NCI-H2081 (cell line): ENCODE measurements at regions not wholly inside any gene's neighbourhood (a gene's known extent, or its start where the extent isn't known, plus 50 kb on each side); places are given as distances from the start of the nearest gene placed in this dataset.
"Not testable (repeated sequence)": the region's sequence is repeated elsewhere in the genome, so short reads cannot be mapped to it uniquely, and the experiment has no call there.

ENCODE experiments used
- DNase-seq, 2 experiments: peaks; one replicate each; lab custom pipeline; 2025; lab: John Stamatoyannopoulos, UW

DNA sequence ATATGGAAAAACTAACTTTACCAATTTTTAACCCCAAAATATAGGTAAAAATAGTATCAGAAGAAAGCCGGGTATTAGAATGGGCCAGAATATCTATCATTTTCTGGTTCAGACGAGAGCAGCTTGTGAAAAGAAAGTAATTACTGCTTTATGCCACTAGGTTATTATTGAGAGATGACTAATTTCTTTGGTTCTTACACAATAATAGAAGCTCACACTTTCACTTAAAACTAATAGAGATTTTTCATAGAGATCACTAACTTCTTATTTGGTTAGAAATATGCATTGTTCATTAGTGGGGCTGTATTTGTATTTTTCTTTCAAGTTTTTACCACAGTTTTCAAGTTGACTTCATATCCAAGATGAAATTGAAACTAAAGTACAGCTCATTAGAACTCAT, 1241.2 kb upstream of the FLRT2 start:
- no peak for DNase-seq

DNA sequence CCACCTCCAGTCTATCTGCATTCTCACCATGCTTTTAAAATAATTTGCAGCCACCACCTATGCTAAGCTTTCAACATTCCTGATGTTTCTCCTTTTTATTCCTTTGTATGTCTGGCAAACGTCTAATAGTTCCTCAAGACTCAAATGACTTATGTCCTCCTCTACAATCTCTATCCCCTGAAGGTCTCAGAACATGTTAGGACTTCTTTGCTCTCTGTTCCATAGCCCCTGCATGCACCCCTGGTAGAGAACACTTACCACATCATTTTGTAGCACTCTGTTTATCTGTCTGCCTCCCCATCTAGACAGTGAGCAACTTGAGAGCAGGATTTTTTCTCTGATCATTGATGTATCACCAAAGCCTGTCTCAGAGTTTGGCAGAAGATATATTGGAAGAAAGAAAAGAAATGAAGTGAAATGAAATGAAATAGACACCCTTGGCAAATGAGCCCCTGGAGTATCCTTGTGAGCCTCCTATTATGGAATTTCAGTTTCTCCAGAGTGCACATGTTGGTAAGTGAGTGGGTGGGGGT, 1231.2 kb upstream of the FLRT2 start:
- DNase-seq: no peak

DNA sequence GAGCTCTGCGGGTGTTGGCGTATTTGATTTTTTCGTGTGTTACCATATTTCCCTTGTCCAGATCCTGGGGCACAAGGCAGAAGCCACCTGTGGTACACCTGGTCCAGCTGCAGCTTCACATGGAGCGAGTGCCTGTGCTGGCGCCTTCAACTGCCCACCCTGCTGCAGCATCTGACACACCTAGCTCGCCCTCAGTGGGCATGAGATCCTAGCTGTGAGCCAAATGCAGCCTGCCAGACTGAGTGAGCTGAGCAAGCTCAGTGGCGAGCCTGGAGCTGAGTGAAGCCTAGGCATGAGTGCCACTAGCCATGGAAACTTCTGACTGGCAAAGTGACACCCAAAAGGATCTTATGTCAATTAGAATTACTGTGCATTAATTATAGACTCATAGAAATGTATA, 1226.8 kb upstream of the FLRT2 start:
- DNase-seq: no peak

DNA sequence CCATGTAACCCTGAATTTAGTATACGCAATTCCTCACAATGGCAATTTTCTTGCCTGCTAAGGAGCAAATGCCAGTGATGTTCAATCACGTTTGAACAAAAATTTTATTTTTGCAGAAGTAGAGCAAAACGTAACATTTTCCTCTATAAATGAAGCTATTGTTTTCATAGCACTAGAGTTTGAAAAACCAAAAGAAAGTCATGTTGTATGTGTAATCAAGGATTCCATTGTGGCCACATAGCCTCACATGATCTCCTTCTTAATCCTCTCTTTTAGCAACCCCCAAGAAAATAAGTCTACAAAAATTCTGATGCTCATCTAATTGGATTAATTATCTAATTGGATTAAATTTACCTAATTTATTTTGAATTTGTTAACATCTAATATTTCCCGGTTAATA, 1217.4 kb upstream of the FLRT2 start:
- no peak for DNase-seq

DNA sequence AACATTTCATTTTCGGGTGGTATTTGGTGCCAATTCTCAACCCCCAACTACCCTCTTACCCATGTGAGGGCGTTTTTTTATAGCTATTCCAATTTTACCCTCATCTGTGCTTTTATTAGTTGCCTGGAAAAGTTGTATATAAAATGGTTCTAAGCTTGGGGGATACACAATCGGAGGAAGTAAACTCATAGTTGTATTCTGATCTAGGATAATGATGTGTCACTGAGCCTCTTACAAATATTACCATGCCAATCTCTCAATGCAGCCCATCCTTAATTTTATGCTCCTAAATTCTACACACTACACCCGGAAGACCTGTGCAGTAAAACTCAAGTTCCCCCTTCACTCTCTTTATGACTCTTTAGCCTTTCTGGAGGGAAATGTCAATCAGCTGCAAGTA, 1206.5 kb upstream of the FLRT2 start:
- DNase-seq: no peak

DNA sequence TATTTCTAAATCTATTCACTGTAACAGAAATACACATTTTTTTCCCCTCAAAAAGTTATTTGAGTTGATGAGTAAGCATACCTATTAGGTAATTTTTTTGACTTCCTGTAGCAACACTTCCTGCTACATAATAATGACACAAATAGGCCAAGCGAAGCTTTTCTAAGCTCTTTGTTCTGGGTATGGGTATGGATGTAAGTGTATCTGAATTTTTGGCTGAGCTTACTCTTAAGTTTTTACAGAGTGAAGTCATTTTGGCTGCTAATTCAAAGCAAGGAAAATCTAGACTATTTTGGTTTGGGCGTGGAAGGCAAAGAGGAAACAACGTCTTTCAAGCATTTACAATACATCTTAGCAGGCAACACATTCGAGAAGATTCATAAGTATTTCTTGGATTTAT, 1206.0 kb upstream of the FLRT2 start:
- no peak for DNase-seq

DNA sequence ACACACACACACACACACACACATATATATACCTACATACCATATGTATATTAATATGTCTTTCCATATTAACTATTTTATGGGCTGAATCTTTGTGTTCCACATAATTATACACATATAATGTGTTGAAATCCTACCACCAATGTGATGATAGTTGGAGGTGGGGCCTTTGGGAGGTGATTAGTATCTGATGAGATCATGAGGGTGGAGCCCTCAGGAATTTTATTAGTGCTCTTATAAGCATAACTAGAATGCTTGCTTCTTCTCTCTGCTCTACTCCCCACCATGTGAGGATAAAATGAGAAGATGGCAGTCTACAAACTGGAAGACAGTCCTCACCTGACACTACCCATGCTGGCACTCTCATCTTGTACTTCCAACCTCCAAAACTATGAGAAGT, 1193.5 kb upstream of the FLRT2 start:
- no peak for DNase-seq

DNA sequence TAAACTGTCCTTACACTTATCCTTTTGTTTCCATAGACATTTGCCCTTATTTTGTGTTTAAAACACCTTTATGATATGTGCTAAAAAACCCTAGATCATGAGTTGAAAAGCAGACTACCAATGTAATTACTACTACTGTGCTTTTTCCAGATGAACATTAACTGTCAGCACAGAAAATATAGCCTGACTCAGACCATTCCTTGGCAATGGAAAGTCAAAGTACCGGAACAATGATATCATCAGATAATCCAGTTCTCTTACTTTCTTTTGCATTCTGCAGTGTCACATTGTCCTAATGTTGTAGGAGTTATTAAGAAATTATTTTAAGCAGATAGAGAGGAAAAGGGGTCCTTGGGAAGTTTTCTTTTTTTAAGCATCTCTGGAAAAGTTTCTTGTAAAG, 1189.0 kb upstream of the FLRT2 start:
- no peak for DNase-seq

DNA sequence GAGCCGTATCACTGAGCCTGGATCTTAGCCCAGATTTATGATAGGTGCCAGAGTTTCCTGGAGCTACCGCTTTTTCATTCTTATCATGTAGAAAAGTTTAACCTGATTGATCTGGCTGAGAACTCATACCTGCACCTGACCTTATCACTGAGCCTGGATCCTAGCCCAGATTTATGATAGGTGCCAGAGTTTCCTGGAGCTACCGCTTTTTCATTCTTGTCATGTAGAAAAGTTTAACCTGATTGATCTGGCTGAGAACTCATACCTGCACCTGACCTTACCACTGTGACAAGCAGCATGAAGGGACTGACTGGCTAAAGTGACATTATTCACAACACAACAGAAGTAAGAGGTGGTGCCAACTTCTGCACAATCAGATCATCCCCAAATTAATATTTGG, 1188.1 kb upstream of the FLRT2 start:
- not testable (repeated sequence) for DNase-seq

DNA sequence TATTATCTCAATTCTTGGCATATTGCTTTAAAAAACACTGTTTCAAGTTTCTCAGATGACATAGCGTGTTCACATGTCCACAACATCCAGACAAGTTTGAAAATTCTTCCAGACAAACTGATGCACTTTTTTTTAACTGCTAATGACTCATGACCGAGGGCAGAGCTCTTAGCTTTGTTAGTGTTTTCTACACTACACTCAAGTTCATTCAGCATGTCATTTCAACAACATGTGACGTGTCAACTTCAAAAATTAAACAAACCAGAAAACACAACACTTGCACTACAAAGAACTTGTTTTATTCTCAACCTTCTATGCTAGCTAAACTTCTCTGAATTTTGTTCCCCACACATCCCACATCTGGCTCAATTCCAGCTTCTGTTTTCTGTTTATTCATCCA, 1186.3 kb upstream of the FLRT2 start:
- no peak for DNase-seq

DNA sequence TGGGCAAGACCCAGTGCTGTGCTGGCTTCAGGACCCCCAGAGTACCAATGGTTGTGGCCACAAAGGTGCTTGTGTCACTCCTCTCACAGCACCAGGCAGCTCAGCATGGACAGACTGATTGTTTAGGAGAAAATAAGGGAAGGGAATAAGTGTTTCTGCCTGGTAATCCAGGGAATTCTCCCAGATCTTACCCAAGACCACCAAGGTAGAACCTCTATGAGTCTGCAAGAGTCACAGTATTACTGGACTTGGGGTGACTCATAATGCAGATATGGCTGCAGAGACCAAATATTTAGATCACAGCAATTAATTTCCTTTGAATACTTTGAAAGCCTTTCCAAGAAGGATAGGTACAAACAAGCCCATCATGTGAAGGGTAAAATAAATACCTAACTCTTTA, 1178.3 kb upstream of the FLRT2 start:
- no peak for DNase-seq

DNA sequence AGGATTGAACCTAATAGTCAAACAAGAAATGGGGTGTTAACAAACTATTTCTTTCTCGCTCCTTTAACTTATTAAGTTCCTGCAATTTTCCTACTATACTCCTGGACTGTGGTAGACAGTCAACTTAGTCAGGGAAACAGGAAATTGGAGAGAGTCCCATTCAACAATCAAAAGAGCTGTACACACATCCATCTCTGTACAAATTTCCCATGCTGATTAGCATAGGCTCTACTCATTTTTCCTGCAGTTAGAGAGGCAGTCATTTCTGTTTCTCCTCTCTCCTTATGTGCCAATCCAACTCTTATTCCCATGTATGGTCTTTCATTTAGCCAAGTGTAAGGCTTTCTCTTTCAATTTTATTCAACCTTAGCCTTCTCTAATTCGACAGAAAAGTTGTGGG, 1168.5 kb upstream of the FLRT2 start:
- no peak for DNase-seq

DNA sequence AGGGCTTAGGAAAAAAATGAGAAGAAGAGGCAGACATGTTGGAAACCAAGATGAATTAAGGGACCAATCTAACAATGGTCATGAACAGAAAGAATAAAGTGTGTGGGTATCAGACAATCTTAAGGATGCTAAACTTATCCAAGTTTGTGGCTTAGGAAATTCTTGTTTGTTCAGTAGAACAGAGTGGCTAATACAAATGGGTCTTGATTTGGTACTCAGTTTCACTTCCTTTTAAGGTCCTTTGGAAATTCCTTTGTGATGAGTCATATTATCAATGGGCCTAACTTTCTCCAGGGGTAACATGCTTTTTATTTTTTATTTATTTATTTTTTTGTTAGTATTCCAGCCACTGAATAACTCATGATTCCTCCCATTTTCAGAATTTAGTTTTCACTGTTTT, 1154.7 kb upstream of the FLRT2 start:
- DNase-seq: no peak

DNA sequence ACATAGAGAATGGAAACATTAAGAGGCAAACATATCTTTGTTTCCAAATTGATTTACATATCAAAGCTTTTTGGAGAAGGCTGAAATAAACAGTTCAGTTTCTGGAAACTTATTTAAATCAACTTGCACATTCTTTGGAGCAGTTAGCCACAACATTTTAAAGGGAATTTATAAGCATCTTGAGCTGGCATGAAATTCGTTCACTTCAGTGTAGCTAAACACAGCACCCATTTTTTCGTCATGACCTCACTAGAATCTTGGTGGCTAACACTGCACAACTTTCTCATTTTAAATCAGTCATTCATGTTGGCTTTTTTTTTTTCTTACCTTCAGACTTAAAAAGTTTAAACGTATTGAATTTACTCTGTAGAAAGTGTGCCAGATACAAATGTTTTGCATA, 1139.9 kb upstream of the FLRT2 start:
- DNase-seq: no peak

DNA sequence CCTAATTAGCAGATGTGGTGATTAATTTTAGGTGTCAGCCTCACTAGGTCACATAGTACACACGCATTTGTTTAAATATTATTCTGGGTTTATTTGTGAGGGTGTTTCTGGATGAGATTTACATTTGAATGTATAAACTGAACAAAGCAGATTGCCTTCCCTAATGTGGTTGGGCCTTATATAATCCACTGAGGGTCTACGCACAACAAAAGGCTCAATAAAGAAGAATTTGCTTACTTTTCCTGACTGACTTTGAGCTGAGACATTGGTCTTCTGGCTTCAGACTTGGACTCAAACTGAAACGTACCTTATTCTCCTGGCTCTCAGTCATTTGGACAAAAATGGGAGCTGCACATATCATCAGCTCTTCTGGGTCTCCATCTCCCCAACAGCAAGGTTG, 1132.3 kb upstream of the FLRT2 start:
- no peak for DNase-seq

DNA sequence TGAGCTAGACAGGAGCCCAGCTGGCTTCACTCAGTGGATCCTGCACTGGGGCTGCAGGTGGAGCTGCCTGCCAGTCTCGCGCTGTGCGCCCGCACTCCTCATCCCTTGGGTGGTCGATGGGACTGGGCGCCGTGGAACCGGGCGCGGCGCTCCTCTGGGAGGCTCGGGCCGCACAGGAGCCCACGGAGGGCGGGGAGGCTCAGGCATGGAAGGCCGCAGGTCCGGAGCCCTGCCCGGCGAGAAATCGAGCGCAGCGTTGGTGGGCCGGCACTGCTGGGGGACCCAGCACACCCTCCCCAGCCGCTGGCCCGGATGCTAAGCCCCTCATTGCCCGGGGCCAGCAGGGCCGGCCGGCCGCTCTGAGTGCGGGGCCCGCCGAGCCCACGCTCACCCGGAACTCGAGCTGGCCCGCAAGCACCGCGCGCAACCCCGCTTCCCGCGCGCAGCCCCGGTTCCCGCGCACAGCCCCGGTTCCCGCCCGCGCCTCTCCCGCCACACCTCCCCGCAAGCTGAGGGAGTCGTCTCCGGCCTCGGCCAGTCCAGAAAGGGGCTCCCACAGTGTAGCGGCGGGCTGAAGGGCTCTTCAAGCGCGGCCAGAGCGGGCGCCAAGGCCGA, 1130.5 kb upstream of the FLRT2 start:
- DNase-seq: no peak

DNA sequence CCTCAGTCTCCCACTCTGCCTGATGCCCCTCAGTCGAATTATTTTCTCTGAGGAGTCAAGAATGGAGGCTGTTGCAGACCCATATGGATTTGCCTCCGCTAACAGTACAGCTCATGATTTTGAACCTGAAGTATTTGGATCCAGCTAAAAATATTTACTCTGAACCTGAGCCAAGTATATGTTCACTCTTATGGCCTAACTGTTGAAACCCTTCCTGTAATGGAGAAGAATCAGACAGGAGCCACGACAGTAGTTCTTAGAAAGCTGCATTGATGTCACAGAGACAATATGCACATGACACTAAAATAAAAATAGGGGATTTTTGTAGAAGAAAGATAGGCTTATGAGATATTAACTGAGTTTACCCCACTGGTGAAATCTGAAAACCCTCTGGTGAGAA, 1128.3 kb upstream of the FLRT2 start:
- no peak for DNase-seq

DNA sequence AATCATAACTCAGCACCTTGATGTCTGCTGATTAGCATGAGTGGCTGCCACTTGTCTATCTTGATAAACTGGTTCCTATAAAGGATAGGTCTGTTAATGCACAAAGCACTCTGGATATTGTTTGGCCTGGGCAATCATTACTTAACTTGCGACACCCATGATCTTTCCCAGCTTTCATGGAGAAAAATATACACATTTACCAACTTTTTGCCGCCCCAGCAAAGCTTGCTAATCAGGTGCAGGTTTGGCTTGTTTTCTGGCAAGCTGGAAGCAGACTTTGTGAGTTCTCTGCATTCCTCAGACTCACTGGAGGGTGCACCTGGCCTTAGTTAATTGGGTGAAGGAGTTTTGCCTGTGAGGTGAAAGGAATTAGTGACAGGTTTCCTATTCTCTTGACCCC, 1126.4 kb upstream of the FLRT2 start:
- no peak for DNase-seq

DNA sequence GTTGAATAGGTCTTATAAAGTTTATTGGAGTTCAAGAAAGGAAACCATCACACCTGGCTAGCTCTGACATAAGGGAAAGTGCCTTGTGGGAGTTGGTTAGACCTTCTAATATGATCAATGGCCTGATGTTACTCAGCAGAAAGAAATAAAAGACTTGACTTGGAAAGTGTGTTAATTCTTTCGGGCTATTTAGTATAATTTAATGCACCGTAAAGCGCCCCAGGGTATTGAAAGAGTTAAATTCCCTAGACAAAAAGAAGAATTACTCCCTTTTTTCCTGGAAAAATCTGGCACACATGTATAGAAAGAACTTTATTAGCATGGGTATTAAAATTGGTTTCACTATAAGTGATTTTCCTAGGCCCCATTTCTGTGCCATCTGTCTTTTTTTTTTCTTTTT, 1125.7 kb upstream of the FLRT2 start:
- DNase-seq: no peak

DNA sequence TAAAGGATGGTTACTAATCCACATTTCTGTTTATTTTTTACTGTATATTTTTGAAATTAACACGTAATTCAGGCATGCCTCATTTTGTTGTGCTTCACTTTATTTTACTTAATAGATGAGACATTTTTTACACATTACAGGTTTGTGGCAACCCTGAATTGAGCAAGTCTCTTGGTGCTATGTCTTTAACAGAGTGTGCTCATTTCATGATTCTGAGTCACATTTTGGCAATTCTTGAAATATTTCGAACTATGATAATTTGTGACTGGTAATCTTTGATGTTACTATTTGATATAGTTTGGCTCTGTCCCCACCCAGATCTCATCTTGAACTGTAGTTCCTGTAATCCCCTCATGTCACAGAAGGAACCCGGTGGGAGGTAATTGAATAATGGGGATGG, 1120.5 kb upstream of the FLRT2 start:
- DNase-seq: no peak

DNA sequence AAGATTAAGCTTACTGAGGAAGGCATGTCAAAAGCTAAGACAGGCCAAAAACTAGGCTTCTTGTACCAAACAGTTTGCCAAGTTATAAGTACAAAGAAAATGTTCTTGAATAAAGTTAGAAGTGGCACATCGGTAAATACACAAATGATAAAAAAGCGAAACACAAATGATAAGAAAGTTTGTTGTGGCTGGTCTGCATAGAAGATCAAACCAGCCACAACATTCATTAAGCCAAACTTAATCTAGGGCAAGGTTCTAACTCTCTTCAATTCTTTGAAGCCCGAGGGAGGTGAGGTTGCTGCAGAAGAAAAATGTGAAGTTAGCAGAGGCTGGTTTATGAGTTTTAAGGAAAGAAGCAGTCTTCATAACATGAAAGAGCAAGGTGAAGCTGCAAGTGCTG, 1119.6 kb upstream of the FLRT2 start:
- no peak for DNase-seq

DNA sequence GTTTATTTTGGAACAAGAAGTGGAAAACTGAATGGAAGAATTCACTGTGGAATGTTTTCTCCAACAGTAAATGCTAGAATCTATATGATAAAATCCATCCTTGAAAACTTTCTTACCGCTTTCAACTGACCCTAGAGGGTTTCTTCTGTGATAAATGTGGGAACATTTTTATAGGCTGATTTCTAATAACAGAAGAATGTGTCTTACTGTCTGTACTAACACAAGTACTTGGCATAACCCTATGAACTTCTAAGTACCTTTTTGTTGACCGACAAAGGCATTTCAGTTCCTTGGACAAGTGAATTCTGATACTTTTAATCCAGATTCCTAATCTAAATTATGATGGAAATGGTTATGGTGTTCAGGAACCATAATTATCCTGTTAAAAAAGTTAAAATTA, 1109.7 kb upstream of the FLRT2 start:
- DNase-seq: no peak

DNA sequence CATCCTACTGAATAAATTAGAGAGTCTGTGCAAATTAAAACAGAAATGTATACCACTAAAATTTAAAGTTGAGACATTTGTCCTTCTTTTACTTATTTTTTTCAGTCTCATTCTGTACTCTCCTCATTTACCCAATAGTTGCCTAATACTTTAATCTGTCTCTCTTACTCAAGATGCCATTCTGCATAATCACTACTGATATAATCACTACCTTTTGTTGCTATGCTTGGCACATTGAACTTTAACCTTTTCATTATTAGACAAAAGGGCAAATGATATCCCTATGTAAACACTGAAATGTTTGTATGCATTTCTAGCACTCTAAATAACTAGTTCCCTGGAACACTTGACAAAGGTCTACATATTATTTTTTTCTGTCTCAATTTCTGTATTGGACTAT, 1108.3 kb upstream of the FLRT2 start:
- no peak for DNase-seq

DNA sequence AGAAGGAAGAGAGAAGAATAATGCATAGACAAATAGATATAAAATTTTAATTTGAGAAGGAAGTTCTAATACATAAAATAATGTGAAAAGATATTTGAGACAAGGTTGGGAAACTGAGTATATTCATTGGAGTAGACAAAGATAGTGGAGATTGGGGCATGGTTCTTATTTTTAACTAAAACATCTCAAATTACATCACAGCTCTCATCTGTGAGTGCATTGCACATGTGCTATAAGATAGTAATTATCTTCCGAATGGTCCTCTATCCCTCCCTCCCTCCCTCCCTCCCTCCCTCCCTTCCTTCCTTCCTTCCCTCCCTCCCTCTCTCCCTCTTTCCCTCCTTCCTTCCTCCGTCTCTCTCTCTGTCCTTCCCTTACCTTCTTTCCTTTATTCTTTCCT, 1104.0 kb upstream of the FLRT2 start:
- no peak for DNase-seq

DNA sequence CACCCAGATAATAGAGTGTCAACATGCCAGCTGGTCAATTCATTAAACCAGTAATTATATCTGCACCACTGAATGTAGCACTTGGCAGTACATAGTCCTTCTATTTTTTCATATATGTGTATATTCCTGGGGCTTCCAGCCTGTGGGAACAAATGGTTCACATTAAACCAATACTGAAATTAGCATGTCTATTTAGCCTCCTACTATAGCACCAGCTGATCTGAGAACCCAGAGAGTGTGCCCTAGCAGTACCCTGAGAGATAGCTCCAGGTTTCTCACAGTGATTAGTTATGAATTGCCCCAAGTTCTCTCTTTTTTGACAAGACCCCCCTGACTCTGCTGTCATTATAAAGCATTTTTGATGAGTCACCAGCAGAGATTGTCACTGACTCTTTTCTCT, 1097.3 kb upstream of the FLRT2 start:
- DNase-seq: peak; percentile 56 to 91
